KOPT-K1 (cell line): ENCODE measurements at regions not wholly inside any gene's neighbourhood (a gene's known extent, or its start where the extent isn't known, plus 50 kb on each side); places are given as distances from the start of the nearest gene placed in this dataset.

Source experiments
- H3K27ac ChIP-seq: fragments of 200-600 bp; sonication (generic); 2 replicates; pipeline ENCODE4 v1.5.1; 2016; ENCODE audit warnings: antibody characterized with exemption, mild to moderate bottlenecking, low read depth, low read length; ENCODE audit not compliant: poor library complexity, severe bottlenecking
- H3K36me3 ChIP-seq: fragments of 200-600 bp; sonication (generic); 2 replicates; pipeline ENCODE4 v1.5.1; 2017; ENCODE audit warnings: antibody characterized with exemption, mild to moderate bottlenecking, low read length, moderate library complexity; ENCODE audit not compliant: insufficient read depth
- H3K9me3 ChIP-seq: fragments of 200-600 bp; sonication (generic); 2 replicates; pipeline ENCODE4 v1.5.1; 2017; ENCODE audit warnings: antibody characterized with exemption, low read length, mild to moderate bottlenecking; ENCODE audit not compliant: insufficient read depth, poor library complexity, severe bottlenecking

DNA sequence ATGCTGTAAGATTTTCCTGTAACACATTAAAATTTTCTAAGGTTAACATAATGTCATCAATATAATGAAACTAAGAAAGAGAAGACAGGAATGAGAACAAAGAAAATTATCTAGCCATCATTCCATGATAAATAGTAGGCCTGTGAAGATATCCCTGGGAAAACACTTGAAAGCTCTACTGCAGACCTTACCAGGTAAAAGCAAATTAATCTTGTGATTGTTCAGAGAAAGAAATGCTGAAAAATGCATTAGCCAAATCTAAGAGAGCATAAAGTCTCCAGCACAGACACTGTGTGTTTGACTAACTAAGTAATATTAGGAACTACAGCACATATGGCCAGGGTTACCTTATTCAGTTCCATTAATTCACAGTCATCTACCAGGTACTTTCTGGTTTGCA lies 628.3 kb upstream of the GRAMD2B start:
- no peak overlapping the region for H3K27ac ChIP-seq
- no peaks in the 10 kb centered on the region for H3K9me3 ChIP-seq
- no peaks in the 10 kb centered on the region for H3K36me3 ChIP-seq

DNA sequence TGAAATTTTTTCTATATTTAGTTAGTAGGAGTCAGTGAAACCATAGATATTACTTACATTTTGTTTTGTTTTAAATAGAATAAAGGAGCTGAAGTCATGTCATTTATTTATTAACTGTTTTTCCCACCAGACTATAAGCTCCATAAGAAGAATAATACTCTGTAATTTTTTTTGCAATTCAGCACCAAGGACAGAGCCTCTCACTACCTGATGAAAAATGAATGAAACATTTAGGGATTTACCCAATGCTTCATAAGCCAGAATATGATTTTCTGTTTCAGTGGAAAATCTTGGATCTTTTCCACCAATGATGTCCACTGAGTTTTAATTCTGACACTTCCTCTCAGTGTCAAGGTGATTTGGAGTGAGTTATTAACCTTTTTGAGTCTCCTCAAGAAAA lies 624.9 kb upstream of the GRAMD2B start:
- no peaks in the 10 kb centered on the region for H3K9me3 ChIP-seq
- H3K36me3 ChIP-seq, result no peaks in the 10 kb centered on the region
- H3K27ac ChIP-seq, result no peak overlapping the region

DNA sequence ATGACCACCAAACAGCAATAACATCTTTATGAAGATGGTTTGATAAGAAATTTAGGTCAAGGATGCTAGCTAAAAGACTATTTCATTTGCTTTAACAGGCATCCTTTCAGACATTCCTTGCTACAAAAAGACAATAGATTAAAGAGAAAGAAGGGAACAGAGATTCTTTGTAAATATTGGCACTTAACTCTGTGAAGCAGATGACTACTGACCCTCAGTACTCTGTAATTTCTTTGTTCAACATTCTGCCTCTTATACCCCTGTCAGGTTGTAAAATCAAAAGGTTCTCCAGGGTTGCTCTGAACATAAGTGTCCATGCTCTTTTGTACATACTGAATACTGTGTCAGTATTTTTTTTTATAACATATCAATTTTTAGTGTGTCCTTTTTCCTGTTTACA lies 610.6 kb upstream of the GRAMD2B start:
- no peaks in the 10 kb centered on the region for H3K36me3 ChIP-seq
- no peaks in the 10 kb centered on the region for H3K9me3 ChIP-seq
- H3K27ac ChIP-seq, result no peak overlapping the region

DNA sequence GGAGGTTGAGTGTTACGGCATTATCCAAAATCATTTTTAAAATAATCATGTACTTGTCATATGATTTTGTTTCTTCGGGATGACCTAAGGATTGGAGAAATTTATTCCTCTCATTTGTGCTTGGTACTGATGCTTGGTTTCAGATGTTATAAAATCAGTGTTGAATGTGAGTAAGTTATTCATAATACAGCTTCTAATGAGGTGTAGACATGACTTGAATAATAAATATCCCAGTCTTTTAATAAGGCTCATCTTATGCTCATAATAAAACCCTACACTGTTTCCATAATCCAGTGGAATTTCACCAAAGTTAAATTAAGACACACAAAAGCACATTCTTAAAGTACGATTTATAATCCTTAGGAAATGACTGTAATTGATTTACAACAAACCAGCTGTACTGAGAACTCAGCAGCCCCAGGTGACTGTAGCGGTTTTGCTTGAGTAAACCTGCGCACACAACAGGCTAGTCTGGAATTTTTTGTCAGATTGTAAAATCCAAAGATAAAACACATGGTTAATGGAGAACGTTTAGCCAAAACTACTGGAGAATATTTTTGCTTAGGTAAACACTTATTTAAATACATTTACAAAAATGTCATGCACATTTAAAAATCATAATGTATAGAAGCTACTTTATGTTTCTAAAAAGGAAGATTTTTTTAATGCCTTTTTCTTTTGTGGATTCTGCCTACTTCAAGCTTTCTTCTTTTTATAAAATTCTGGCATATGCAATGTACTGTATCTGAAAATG lies 609.8 kb upstream of the GRAMD2B start:
- H3K9me3 ChIP-seq, result no peaks in the 10 kb centered on the region
- H3K36me3 ChIP-seq, result no peaks in the 10 kb centered on the region
- H3K27ac ChIP-seq, result no peak overlapping the region

DNA sequence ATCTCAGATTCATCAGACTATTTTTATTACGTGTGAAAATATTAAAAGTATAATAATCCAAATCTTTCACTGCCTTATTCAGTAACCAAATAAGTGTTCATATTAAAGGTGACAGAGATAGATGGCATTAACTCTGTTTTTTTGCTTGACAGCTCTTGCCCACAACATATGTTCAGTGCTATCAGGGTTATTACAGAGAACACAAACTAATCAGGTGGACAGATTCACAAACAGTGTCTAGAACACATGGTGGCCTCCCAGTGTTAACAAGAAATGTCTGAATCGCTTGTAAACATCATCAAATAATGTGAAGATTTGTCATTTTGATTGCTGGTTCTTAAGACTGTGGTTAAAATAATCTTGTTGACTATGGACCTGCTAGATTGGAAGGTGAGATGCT lies 609.1 kb upstream of the GRAMD2B start:
- no peaks in the 10 kb centered on the region for H3K36me3 ChIP-seq
- no peaks in the 10 kb centered on the region for H3K9me3 ChIP-seq
- H3K27ac ChIP-seq, result no peak overlapping the region

DNA sequence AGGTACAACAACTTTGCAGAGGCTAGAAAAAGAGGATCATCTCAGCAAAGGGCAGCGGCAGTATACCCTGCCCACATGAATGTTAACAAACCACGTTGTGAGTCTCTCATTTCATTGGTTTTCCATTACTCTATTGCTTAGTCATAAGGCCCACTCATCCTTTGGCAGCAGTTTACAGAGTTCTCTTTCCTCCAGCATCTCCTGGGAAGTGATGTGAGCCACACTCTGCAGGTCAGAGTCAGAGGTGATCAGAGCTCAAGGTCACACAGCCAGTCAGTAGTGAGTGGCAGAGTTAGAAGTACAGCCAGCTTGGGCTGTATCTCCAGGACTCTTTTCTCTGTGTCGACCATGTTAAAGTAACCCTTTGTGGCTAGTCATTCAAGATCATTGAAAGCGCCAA lies 599.6 kb upstream of the GRAMD2B start:
- no peaks in the 10 kb centered on the region for H3K36me3 ChIP-seq
- no peaks in the 10 kb centered on the region for H3K9me3 ChIP-seq
- no peak overlapping the region for H3K27ac ChIP-seq

DNA sequence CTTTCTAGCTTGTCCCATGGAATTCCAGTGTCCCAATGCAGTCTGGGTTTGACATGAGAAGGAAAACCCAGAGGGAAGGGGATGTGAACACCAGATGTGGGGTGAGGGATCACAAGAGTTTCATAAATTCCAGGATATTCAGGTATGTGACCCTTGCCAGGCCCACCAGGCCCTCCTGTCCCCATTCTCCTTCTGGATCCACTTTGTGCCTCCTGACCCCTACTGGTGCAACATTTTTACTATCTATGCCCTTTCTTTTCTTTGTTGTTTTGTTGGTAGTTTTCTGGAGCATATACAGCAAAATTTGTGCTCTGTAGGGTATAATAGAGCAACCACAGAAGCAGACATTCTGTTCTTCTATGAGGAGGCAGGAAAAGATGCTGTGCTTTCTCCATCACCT lies 597.0 kb upstream of the GRAMD2B start:
- Histone ChIP-seq H3K27ac (no peak overlapping the region), H3K36me3 (no peaks in the 10 kb centered on the region), H3K9me3 (no peaks in the 10 kb centered on the region)

DNA sequence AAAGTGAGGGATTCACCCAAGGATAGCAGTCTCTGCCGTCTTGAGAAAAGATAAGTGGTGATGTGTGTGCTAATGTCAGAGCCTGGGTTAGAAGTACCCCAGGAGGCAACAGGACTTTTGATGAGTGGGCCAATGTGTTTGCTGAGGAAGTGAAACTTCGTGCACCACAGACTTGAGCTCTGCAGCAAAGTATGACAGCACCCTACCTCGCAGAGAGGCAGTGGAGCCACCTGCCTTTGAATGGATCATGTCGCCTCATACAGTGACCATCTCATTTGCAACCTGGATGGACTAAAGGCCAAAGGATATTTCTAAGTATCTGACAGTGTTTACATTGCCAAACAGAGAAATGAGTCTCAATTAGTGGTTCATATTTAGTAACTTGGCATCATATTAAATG lies 593.9 kb upstream of the GRAMD2B start:
- no peaks in the 10 kb centered on the region for H3K36me3 ChIP-seq
- H3K9me3 ChIP-seq, result no peaks in the 10 kb centered on the region
- H3K27ac ChIP-seq, result no peak overlapping the region

DNA sequence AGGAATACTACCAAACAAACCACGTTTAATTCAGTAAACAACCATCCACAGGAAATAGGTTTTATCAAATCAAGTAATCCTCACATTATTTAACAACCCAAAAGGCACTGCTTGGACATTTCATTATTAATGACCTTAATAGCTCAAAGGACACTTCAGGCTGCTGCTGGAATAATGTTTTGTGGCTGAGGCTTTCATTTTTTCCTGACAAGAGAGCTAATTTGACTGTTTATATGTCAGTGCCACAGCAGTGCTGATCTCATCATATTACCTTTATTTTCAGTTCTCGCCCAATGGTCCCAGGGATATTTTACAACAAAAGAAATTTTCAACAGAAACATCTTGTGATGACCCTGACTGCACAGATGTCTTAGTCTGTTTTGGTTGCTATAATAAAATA lies 589.8 kb upstream of the GRAMD2B start:
- Histone ChIP-seq H3K9me3 (no peaks in the 10 kb centered on the region), H3K27ac (no peak overlapping the region), H3K36me3 (no peaks in the 10 kb centered on the region)

DNA sequence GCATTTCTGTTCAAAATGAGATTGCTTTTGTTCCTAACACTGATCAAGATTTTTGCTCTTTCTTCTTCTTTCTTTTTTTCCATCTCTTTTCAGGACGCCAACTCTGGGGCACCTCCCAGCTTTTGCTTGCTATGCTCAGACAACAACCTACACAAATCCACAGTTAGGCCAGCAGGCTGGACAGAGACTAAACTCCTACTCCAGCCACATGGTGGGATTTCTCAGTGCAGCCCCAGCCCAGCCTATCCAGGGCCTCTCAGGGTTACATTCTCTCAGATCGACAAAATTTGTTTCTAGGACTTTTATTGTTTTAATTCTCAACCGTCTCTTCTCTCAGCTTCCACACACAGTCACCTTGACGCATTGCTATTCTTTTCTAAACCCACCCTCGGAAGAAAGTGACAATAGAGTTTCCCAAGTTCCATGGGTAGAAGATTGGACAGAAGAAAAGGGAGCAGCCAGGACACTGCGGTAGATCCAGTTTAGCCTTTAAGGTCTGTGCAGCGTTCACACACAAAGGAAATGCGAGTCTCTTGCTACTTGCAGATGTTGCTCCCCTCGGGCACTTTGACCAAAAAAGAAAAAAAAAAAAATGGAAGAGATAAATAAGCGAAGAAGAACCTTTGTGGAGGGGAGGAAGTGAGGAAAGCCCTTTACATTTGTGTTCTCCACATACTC lies 588.6 kb upstream of the GRAMD2B start:
- no peak overlapping the region for H3K27ac ChIP-seq
- no peaks in the 10 kb centered on the region for H3K36me3 ChIP-seq
- H3K9me3 ChIP-seq, result no peaks in the 10 kb centered on the region

DNA sequence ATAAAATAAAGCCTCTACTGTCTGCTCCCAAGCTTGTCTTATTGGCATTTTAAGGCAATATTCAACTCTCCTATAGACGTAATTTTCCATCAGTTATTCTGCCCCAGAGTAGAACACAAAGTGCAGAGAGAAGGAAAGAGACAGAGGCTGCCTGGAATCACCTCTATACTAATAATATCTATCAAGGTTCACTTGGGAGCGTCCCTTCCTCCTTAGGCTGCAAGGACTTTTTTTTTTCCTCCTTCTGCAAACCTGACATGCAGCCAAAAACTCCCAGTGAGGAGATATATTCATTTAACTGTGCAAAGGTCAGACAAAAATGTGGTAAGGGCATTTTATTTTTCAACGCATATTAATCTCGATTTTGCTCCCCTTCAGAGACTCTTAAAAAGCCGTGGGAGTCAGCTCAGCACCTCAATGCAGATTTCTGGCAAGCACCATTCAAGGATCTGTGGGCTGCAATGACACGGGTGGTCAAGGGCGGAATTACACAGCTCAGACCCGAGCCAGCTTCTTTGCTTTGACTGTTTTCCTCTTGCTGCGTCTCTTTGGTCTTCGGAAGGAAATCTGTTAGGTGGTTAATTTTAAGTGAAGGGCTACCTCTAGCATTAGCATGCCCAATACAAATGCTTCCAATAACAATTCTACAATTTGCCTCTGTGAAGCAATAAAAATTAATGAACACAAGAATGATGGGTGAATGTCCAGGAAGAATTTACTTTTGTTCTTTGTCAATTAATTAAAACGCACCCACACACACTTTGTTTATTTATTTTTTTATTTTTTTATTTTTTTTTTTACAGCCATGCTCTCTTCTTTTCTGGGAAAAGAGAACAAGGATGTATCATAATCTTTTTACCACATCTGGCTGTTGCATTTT lies 587.7 kb upstream of the GRAMD2B start:
- Histone ChIP-seq H3K9me3 (no peaks in the 10 kb centered on the region), H3K27ac (no peak overlapping the region)

DNA sequence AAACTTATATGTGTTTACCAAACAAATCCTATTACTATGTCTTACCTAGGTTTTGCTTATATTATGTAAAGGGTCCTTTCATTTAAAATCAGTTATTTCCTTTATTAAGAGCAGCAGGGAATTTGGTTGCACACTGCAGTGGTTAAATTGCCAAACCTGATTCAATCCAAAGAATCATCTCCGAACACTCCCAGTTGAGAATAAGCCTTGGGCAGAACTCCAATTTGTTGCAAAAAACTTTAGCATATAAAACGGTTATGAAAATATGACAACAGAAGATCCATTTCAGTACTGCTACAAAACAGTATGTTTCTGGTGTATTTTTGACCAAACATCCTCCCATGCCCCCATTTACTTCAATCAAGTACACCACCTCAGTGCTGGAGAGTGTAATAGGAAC lies 587.0 kb upstream of the GRAMD2B start:
- Histone ChIP-seq H3K9me3 (no peaks in the 10 kb centered on the region), H3K27ac (no peak overlapping the region), H3K36me3 (no peaks in the 10 kb centered on the region)

More for the DNA sequence above, 587.7 kb upstream of the GRAMD2B start:
- no peaks in the 10 kb centered on the region for H3K36me3 ChIP-seq

DNA sequence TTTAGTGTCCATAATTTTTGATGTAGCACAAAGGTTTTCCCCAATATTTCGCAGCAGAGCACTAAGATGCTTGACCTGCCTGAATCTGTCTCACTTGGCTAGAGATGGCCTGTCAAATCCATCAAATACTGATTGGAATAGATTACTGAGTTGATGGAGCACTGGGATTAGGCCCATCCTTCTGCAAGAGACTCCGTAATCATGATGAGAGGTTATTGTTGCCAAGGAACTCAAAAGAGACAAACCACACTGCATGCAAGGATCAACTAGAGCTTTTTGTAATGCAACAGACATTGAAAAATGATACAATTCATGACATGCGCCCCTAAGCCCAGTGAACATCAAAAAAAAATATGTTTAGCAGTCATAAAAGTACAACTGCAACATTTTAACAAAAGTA lies 585.3 kb upstream of the GRAMD2B start:
- Histone ChIP-seq H3K36me3 (no peaks in the 10 kb centered on the region), H3K9me3 (no peaks in the 10 kb centered on the region), H3K27ac (no peak overlapping the region)

DNA sequence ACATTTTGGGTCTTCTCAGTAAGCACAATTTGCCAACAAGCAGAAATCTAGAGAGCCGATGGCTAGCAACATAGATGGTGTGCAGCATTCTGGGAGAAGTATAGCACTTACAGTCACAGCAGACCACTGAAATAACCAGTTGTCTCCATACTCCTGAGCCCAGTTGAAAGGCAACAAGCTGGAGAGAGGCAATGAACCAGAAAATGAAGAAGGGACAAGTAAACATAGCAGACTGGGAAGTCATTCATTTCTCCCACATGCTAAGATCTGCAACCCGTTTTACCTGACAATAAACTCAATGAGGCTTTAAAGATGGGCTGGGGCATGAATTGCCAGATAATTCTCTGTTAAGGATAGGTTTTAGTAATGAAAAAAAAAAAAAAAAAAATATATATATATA lies 575.6 kb upstream of the GRAMD2B start:
- no peaks in the 10 kb centered on the region for H3K9me3 ChIP-seq

DNA sequence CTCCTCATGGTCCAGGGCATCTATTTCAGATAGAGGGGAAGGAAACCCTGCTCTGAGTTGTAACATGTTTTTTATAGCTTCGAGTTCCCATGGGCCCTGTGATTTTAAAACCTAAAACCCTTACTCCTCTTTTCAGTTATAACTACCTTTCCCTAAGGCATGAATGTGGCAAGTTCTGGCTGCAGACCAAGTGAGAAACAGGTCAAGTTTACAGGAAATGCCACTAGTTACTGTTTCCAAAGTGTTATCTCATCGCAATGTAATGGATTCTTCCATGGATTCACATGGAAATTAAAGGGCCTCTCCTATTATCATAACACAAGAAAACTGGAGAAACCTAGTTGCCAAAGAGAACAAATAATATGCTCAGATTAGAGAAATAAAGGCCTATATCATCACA lies 574.5 kb upstream of the GRAMD2B start:
- Histone ChIP-seq H3K36me3 (no peaks in the 10 kb centered on the region), H3K9me3 (no peaks in the 10 kb centered on the region), H3K27ac (no peak overlapping the region)

More for the DNA sequence above, 575.6 kb upstream of the GRAMD2B start:
- Histone ChIP-seq H3K36me3 (no peaks in the 10 kb centered on the region), H3K27ac (no peak overlapping the region)
